ENCODE measurements at regions not wholly inside any gene's neighbourhood (a gene's known extent, or its start where the extent isn't known, plus 50 kb on each side); places are given as distances from the start of the nearest gene placed in this dataset.
"Not testable (repeated sequence)": the region's sequence is repeated elsewhere in the genome, so short reads cannot be mapped to it uniquely, and the experiment has no call there.

DNA sequence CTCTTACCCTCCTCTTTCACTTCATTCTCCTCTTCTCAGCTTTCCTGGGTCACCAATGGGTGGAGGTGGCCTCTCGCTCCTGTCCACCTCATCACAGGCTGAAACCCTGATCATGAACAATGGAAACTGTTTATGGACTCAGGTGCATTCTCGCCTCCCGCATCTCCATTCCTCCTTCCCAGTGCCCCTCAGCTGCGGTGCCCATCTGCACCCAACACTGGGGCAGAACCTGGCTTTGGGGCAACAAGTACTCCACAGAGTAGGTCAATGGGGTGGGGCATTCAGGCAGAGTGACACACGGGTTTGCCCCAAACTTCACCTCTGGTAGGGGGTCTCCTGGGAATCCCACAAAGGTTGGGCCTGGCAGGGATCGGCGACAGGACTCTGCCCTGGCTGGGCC, 199.5 kb downstream of the RTP5 start (continued):
- TF ChIP-seq, protein P1, sequence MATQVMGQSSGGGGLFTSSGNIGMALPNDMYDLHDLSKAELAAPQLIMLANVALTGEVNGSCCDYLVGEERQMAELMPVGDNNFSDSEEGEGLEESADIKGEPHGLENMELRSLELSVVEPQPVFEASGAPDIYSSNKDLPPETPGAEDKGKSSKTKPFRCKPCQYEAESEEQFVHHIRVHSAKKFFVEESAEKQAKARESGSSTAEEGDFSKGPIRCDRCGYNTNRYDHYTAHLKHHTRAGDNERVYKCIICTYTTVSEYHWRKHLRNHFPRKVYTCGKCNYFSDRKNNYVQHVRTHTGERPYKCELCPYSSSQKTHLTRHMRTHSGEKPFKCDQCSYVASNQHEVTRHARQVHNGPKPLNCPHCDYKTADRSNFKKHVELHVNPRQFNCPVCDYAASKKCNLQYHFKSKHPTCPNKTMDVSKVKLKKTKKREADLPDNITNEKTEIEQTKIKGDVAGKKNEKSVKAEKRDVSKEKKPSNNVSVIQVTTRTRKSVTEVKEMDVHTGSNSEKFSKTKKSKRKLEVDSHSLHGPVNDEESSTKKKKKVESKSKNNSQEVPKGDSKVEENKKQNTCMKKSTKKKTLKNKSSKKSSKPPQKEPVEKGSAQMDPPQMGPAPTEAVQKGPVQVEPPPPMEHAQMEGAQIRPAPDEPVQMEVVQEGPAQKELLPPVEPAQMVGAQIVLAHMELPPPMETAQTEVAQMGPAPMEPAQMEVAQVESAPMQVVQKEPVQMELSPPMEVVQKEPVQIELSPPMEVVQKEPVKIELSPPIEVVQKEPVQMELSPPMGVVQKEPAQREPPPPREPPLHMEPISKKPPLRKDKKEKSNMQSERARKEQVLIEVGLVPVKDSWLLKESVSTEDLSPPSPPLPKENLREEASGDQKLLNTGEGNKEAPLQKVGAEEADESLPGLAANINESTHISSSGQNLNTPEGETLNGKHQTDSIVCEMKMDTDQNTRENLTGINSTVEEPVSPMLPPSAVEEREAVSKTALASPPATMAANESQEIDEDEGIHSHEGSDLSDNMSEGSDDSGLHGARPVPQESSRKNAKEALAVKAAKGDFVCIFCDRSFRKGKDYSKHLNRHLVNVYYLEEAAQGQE (IDR thresholded peaks at IDR 0.05; ENCODE audit: low read depth): no peak
- TF ChIP-seq CEBPB (IDR thresholded peaks at IDR 0.05; ENCODE audit: low read depth): no peak

DNA sequence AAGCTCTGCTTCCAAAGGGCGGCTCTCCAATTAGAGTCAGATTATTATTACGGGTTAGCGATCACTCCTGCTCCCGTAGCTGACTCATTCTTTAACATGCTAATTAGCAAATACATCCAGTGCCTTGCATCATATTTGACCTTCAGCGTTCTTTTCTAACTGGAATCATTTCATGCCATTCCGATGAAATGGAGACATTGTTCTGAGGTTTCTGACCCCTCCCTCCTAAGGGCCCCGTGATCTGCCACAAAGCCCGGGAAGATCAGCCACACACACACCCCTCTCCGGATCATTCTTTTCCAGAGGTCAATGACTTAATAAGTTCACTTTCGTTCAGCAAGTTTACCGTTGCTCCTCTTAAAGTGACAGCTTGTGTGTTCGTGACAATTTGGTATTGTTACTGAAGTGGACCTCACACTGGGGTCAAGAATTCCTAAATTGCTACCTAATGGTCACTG, 200.4 kb downstream of the RTP5 start:
- RAD21 ChIA-PET (ENCODE audit: low non-redundant PET in 1 of 2, low total read pairs in 2 of 2, uncharacterized antibody in 2 of 2, unreplicated experiment in 2 of 2); H3K4me3 ChIP-seq (replicated peaks in 1 of 2; ENCODE audit: low read depth in 1 of 2, low read length in 2 of 2); H3K36me3 ChIP-seq (ENCODE audit: control insufficient read depth in 1 of 2, insufficient read depth in 2 of 2, low read length in 2 of 2); H3K27me3 ChIP-seq (ENCODE audit: insufficient read depth, low read length); H3K9me2 ChIP-seq (ENCODE audit: insufficient read depth); H3K79me2 ChIP-seq (ENCODE audit: insufficient read depth, low read length); DNase-seq (ENCODE audit: low read depth, low spot score); H3K9ac ChIP-seq (ENCODE audit: low read length); H4K20me1 ChIP-seq (ENCODE audit: insufficient read depth); H3K9me3 ChIP-seq (ENCODE audit: control insufficient read depth in 1 of 2, insufficient read depth in 1 of 2, low read depth in 1 of 2, low read length in 2 of 2); H3K4me1 ChIP-seq (ENCODE audit: control insufficient read depth in 1 of 2, insufficient read depth in 2 of 2, low read length in 2 of 2); CTCF ChIA-PET; BruUV-seq (replicated peaks); H2AFZ ChIP-seq (ENCODE audit: low read depth, low read length, poor library complexity, severe bottlenecking); intact Hi-C loops (cut with micrococcal nuclease); POLR2A ChIA-PET; H3K27ac ChIP-seq (ENCODE audit: low read depth, low read length): not testable (repeated sequence)
- H3K4me2 ChIP-seq (ENCODE audit: low read length): peak overlapping the region; percentile 23; the same call in 1 of the 2 replicates
- 0 out of 2 replicates have a peak, but pooled peaks have one; percentile 14 for TF ChIP-seq SP1 (IDR thresholded peaks at IDR 0.05; ENCODE audit: low read depth)
- ATAC-seq: peak; percentile 69

DNA sequence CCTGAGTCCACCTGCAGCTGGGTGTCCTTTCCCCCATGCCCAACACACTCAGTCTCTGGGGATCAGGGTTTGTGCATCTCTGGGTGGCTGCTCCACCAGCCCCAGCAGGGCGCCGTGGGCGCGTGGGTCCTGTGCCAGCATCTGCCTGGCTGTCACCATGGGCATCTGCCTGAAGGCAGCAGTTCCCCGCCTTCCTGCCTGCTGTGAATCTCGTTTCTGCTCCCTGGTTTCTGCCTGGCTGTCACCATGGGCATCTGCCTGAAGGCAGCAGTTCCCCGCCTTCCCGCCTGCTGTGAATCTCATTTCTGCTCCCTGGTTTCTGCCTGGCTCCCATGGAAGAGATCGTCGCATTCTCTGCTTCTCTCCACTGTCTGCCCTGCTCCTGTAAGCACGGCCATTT, 201.2 kb downstream of the RTP5 start:
- H4K20me1 ChIP-seq (ENCODE audit: insufficient read depth); CTCF ChIA-PET; H3K4me3 ChIP-seq (replicated peaks in 1 of 2; ENCODE audit: low read depth in 1 of 2, low read length in 2 of 2); DNase-seq (ENCODE audit: low read depth, low spot score); BruUV-seq (replicated peaks); H3K9me2 ChIP-seq (ENCODE audit: insufficient read depth); H3K4me1 ChIP-seq (ENCODE audit: control insufficient read depth in 1 of 2, insufficient read depth in 2 of 2, low read length in 2 of 2); H3K27me3 ChIP-seq (ENCODE audit: insufficient read depth, low read length); H3K4me2 ChIP-seq (ENCODE audit: low read length); H2AFZ ChIP-seq (ENCODE audit: low read depth, low read length, poor library complexity, severe bottlenecking); intact Hi-C loops (cut with micrococcal nuclease); H3K36me3 ChIP-seq (ENCODE audit: control insufficient read depth in 1 of 2, insufficient read depth in 2 of 2, low read length in 2 of 2); POLR2A ChIA-PET; H3K79me2 ChIP-seq (ENCODE audit: insufficient read depth, low read length); ATAC-seq; H3K9ac ChIP-seq (ENCODE audit: low read length); H3K27ac ChIP-seq (ENCODE audit: low read depth, low read length); RAD21 ChIA-PET (ENCODE audit: low non-redundant PET in 1 of 2, low total read pairs in 2 of 2, uncharacterized antibody in 2 of 2, unreplicated experiment in 2 of 2); H3K9me3 ChIP-seq (ENCODE audit: control insufficient read depth in 1 of 2, insufficient read depth in 1 of 2, low read depth in 1 of 2, low read length in 2 of 2): not testable (repeated sequence)

DNA sequence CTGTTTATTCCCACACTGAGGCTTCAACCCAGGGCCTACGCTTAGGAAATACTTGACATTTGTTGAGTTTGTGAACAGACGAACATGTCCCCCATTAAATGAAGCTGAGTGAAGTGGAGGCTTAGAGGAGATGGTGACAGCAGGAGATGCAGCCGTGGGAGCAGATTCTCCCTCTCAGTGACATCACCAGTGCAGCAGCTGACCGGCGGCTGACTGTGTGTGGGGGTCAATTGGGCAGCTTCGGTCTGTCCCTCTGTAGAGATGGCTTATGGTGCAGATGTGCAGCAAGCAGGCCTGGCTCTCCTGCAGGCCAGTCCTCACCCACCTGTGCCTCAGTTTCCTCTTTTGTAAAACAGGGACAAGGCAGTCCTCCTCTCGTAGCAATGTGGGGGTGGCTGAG, 201.8 kb downstream of the RTP5 start:
- H3K4me1 ChIP-seq (ENCODE audit: control insufficient read depth in 1 of 2, insufficient read depth in 2 of 2, low read length in 2 of 2): peaks cover 0 to 13% of the 10 kb centered on the region in 2 experiments; a peak in 3 of 4 replicates
- H3K27me3 ChIP-seq (ENCODE audit: insufficient read depth, low read length); ATAC-seq; intact Hi-C loops (cut with micrococcal nuclease); DNase-seq (ENCODE audit: low read depth, low spot score); RAD21 ChIA-PET (ENCODE audit: low non-redundant PET in 1 of 2, low total read pairs in 2 of 2, uncharacterized antibody in 2 of 2, unreplicated experiment in 2 of 2); H3K27ac ChIP-seq (ENCODE audit: low read depth, low read length); H3K4me3 ChIP-seq (replicated peaks in 1 of 2; ENCODE audit: low read depth in 1 of 2, low read length in 2 of 2); H3K36me3 ChIP-seq (ENCODE audit: control insufficient read depth in 1 of 2, insufficient read depth in 2 of 2, low read length in 2 of 2); H3K79me2 ChIP-seq (ENCODE audit: insufficient read depth, low read length); H3K9me3 ChIP-seq (ENCODE audit: control insufficient read depth in 1 of 2, insufficient read depth in 1 of 2, low read depth in 1 of 2, low read length in 2 of 2); POLR2A ChIA-PET; BruUV-seq (replicated peaks); H4K20me1 ChIP-seq (ENCODE audit: insufficient read depth); H3K9ac ChIP-seq (ENCODE audit: low read length); H3K4me2 ChIP-seq (ENCODE audit: low read length); H3K9me2 ChIP-seq (ENCODE audit: insufficient read depth); CTCF ChIA-PET; H2AFZ ChIP-seq (ENCODE audit: low read depth, low read length, poor library complexity, severe bottlenecking): not testable (repeated sequence)
